Effector memory CD4-positive, alpha-beta T cell (primary cell): ENCODE measurements at regions not wholly inside any gene's neighbourhood (a gene's known extent, or its start where the extent isn't known, plus 50 kb on each side); places are given as distances from the start of the nearest gene placed in this dataset.

Experiments used
- DNase-seq, 3 donors: peaks; one replicate each; pipeline ENCODE4 v3.0.0-alpha.2; 2020
- H3K27ac ChIP-seq: 2 replicates; pipeline ENCODE4 v1.7.0; 2013; ENCODE audit warnings: mild to moderate bottlenecking, low read length, moderate library complexity; ENCODE audit not compliant: insufficient read depth, poor library complexity, severe bottlenecking
- H3K27me3 ChIP-seq: replicated peaks from 2 replicates; pipeline ENCODE4 v1.7.0; 2013; ENCODE audit warnings: mild to moderate bottlenecking, low read length; ENCODE audit not compliant: insufficient read depth, control insufficient read depth, poor library complexity, severe bottlenecking
- H3K36me3 ChIP-seq: 2 replicates; pipeline ENCODE4 v1.7.0; 2013; ENCODE audit warnings: mild to moderate bottlenecking, low read length, moderate library complexity; ENCODE audit not compliant: control insufficient read depth, insufficient read depth
- H3K4me1 ChIP-seq: 2 replicates; pipeline ENCODE4 v1.7.0; 2013; ENCODE audit warnings: low read length, mild to moderate bottlenecking; ENCODE audit not compliant: control insufficient read depth, insufficient read depth, poor library complexity, severe bottlenecking
- H3K4me3 ChIP-seq: 2 replicates; pipeline ENCODE4 v1.7.0; 2013; ENCODE audit warnings: low read length, low read depth, mild to moderate bottlenecking; ENCODE audit not compliant: insufficient read depth, poor library complexity, severe bottlenecking
- H3K9me3 ChIP-seq: 2 replicates; pipeline ENCODE4 v1.7.0; 2013; ENCODE audit warnings: mild to moderate bottlenecking, low read length, moderate library complexity; ENCODE audit not compliant: control insufficient read depth

DNA sequence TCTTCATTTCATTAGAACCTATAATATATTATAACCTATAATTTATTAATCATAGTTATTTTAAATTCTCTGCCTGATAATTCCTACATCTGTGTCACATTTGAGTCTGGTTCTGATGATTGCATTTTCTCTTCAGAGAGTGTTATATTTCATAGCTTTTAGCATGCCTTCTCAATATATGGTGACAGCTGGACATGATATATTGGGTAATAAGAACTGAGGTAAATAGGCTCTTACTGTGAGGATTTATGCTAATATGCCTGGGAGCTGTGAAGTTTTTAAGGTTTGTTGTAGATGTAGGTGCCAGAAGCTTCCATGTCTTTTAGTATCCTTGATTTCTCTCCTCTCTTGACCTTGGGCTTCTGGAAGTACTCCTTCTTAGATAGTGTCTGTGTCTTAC lies 325.9 kb upstream of the SEMA3D start:
- DNase-seq: no peak
- Histone ChIP-seq H3K4me3 (no peak overlapping the region), H3K4me1 (no peaks in the 10 kb centered on the region), H3K36me3 (no peaks in the 10 kb centered on the region), H3K9me3 (no peaks in the 10 kb centered on the region), H3K27me3 (no peaks in the 10 kb centered on the region), H3K27ac (no peak overlapping the region)

GRCh38 chr7:85510287-85510686 lies 323.4 kb upstream of the SEMA3D start:
- no peaks in the 10 kb centered on the region for H3K27me3 ChIP-seq
- H3K27ac ChIP-seq: no peak overlapping the region
- H3K9me3 ChIP-seq: no peaks in the 10 kb centered on the region
- no peaks in the 10 kb centered on the region for H3K36me3 ChIP-seq
- DNase-seq: no peak
- H3K4me1 ChIP-seq: no peaks in the 10 kb centered on the region
- H3K4me3 ChIP-seq: no peak overlapping the region

GRCh38 chr7:85509476-85509875 lies 322.6 kb upstream of the SEMA3D start:
- DNase-seq: no peak
- no peak overlapping the region for H3K4me3 ChIP-seq
- no peaks in the 10 kb centered on the region for H3K27me3 ChIP-seq
- H3K4me1 ChIP-seq: no peaks in the 10 kb centered on the region
- no peaks in the 10 kb centered on the region for H3K9me3 ChIP-seq
- H3K27ac ChIP-seq: no peak overlapping the region
- no peaks in the 10 kb centered on the region for H3K36me3 ChIP-seq

- Histone ChIP-seq H3K4me1 (no peaks in the 10 kb centered on the region), H3K9me3 (no peaks in the 10 kb centered on the region), H3K36me3 (no peaks in the 10 kb centered on the region), H3K27me3 (no peaks in the 10 kb centered on the region), H3K4me3 (no peak overlapping the region), H3K27ac (no peak overlapping the region)
- DNase-seq: no peak
Measured at GRCh38 chr7:85508642-85509410, 322.0 kb upstream of the SEMA3D start.

DNA sequence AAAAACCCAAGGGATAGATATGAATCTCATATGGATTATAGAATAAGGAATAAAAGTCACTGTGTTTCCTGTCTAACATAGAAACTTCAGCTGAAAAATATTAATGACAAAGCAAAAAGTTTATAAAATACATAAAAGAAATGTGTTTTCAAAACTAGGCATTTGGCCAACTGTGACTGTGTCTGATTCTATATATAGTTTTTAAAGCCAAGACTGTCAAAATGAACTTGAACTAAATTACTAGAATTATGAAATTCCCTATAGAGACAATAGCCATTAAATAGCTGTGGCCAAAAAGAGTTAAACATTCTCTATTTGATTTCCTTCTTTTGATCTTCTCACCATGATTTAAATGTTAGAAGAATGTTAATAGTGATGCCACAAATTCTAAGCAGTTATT lies 311.2 kb upstream of the SEMA3D start:
- Histone ChIP-seq H3K4me3 (no peak overlapping the region), H3K27ac (no peak overlapping the region), H3K9me3 (peaks cover 6% of the 10 kb centered on the region), H3K4me1 (no peaks in the 10 kb centered on the region), H3K36me3 (no peaks in the 10 kb centered on the region), H3K27me3 (no peaks in the 10 kb centered on the region)
- DNase-seq: no peak

DNA sequence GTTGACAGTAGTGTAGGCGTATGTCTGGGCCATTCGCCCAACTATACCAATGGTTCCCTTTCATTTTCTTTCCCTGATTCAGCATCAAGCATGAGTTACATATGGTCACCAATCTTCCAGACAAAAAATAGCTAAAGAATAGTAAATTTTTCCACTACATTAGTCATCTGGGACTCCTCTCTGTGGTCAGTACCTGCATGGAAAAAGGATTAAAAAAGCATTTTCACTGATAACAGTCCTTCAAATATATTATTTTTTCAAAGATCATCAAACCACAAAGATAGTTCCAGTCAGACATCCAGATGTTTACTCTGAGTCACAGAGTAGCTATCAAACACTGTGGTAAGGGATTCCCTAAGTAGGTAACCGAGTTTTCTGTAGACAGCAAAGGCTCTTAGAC lies 302.6 kb upstream of the SEMA3D start:
- H3K9me3 ChIP-seq: no peaks in the 10 kb centered on the region
- no peaks in the 10 kb centered on the region for H3K36me3 ChIP-seq
- no peaks in the 10 kb centered on the region for H3K4me1 ChIP-seq
- no peak overlapping the region for H3K4me3 ChIP-seq
- no peak for DNase-seq
- H3K27me3 ChIP-seq: no peaks in the 10 kb centered on the region
- no peak overlapping the region for H3K27ac ChIP-seq

DNA sequence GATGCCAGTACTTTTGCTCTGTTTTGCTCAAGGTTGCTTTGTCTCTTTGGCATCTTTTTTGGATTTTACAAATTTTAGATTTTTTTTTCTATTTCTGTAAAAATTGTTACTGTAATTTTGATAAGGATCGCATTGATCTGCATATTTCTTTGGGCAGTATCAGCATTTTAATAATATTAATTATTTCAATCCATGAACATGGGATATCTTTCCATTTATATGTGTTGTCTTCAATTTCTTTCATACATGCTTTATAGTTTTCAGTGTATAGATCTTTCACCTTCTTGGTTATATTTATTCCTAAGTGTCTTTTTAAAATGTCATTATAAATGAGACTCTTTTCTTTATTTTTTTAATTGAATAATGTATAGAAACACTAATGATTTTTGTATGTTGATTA lies 301.6 kb upstream of the SEMA3D start:
- no peak for DNase-seq
- Histone ChIP-seq H3K36me3 (no peaks in the 10 kb centered on the region), H3K9me3 (no peaks in the 10 kb centered on the region), H3K27me3 (no peaks in the 10 kb centered on the region), H3K4me3 (no peak overlapping the region), H3K4me1 (no peaks in the 10 kb centered on the region), H3K27ac (no peak overlapping the region)

DNA sequence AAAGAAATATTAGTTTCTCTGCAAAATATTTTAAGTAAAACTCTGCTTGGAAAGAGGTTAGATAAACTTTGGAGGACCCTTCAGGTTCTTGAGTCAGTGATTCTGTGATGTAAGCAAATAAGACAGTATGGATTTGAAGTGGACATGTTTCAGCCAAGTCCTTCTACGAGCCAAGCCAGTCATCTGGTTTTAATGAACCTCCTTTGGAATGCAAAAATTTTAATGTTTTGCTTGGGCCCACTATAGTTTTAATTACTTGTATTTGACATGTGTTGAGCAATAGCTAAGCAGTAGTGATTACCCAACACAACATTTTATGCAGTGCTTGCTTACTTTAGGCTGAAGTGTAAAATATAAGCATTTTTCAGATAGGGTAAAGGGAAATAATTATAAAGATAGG lies 296.3 kb upstream of the SEMA3D start:
- Histone ChIP-seq H3K27ac (no peak overlapping the region), H3K9me3 (no peaks in the 10 kb centered on the region), H3K27me3 (no peaks in the 10 kb centered on the region), H3K36me3 (no peaks in the 10 kb centered on the region), H3K4me1 (no peaks in the 10 kb centered on the region), H3K4me3 (no peak overlapping the region)
- DNase-seq: no peak

- Histone ChIP-seq H3K9me3 (no peaks in the 10 kb centered on the region), H3K4me1 (no peaks in the 10 kb centered on the region), H3K4me3 (no peak overlapping the region), H3K27ac (no peak overlapping the region), H3K36me3 (no peaks in the 10 kb centered on the region), H3K27me3 (no peaks in the 10 kb centered on the region)
- DNase-seq: no peak
Measured at GRCh38 chr7:85480666-85481065, 293.8 kb upstream of the SEMA3D start.

DNA sequence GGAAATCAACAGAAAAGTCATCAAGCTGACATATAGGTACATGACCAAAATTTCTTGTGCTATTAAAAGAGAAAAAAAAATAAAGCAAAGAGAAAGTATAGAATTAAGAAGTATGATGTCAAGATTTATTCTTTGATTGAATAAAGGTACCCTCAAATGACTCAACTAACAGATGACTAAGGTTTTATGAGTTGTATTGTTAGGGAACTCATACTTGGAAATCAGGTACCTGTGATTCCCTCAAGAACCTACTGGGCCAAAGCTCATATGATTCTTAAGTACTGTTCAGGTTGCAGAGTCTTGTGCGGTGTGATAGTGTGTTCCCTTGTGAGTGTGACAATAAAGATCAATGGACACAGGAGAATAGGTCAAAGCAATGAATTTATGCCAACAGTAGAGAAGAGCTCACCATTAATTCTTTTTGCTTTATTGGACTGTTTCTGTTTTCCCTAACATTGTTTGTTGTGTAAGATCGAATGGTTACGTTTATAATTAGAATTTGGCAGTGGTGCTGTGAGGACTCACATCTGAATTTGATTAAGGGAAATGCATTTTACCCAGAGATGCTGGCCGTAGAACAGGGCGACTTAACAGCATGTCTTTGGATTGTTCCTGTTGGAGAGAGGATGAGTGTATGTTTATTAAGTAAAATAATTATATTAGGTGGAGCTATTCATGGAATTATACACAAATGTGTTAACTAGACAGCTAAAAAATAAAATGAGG lies 293.2 kb upstream of the SEMA3D start:
- Histone ChIP-seq H3K9me3 (no peaks in the 10 kb centered on the region), H3K27ac (no peak overlapping the region), H3K4me3 (no peak overlapping the region), H3K36me3 (no peaks in the 10 kb centered on the region), H3K4me1 (no peaks in the 10 kb centered on the region), H3K27me3 (no peaks in the 10 kb centered on the region)
- no peak for DNase-seq
